ENCODE measurements at regions not wholly inside any gene's neighbourhood (a gene's known extent, or its start where the extent isn't known, plus 50 kb on each side); places are given as distances from the start of the nearest gene placed in this dataset.

- DNase-seq (ENCODE audit: low read depth, low spot score) (no peak), FAIRE-seq (no peak), ATAC-seq (no peak)
- Histone ChIP-seq H3K4me1 (ENCODE audit: control insufficient read depth, insufficient read depth, low read length) (no peaks in the 10 kb centered on the region), H3K27me3 (replicated peaks in 1 of 2; ENCODE audit: control insufficient read depth in 2 of 2, insufficient read depth in 2 of 2, low read length in 1 of 2) (no peaks in the 10 kb centered on the region; a peak in 1 of 4 replicates), H3K4me3 (no peak overlapping the region), H3K9me3 (replicated peaks; ENCODE audit: control insufficient read depth, insufficient read depth, low read length) (no peaks in the 10 kb centered on the region), H2AFZ (ENCODE audit: control insufficient read depth, low read depth, low read length) (no peak overlapping the region), H4K20me1 (ENCODE audit: control insufficient read depth, insufficient read depth) (no peaks in the 10 kb centered on the region), H3K36me3 (ENCODE audit: control insufficient read depth in 2 of 2, insufficient read depth in 2 of 2, low read length in 1 of 2) (no peaks in the 10 kb centered on the region), H3K9ac (ENCODE audit: control insufficient read depth, insufficient read depth, low read length) (no peak overlapping the region), H3K27ac (ENCODE audit: control insufficient read depth, insufficient read depth) (no peak overlapping the region), H3K79me2 (ENCODE audit: control insufficient read depth, insufficient read depth, low read length) (no peaks in the 10 kb centered on the region), H3K4me2 (ENCODE audit: control insufficient read depth, insufficient read depth) (no peak overlapping the region)
- CTCF ChIA-PET = no interaction called here
- BruUV-seq (replicated peaks) = no TSS peak
- in situ Hi-C loops (cut with MboI) = no loop called here
- SMC1A ChIA-PET (ENCODE audit: uncharacterized antibody, unreplicated experiment) = no interaction called here
- intact Hi-C loops (cut with micrococcal nuclease; ENCODE audit: unreplicated experiment) = no loop called here
- 0% methylated on average over 4 of the region's 4 CpGs for WGBS (ENCODE audit: insufficient coverage, insufficient replicate concordance, low lambda C conversion rate, missing lambda C conversion rate)
- RAD21 ChIA-PET (ENCODE audit: unreplicated experiment) = no interaction called here
- POLR2A ChIA-PET = no interaction called here
- TF ChIP-seq HDAC2 (IDR thresholded peaks at IDR 0.05) (no peak), SMARCA5 (IDR thresholded peaks at IDR 0.05) (no peak), CREB1 (IDR thresholded peaks at IDR 0.05; ENCODE audit: low read depth) (no peak)
Measured at GRCh38 chr2:19797243-19797810, 104.5 kb downstream of the TTC32 start.

GRCh38 chr2:19796035-19796695 lies 105.6 kb downstream of the TTC32 start:
- no peak for TF ChIP-seq USF2 (IDR thresholded peaks at IDR 0.05; ENCODE audit: borderline replicate concordance, low read depth, low read length)
- TF ChIP-seq, protein P1, sequence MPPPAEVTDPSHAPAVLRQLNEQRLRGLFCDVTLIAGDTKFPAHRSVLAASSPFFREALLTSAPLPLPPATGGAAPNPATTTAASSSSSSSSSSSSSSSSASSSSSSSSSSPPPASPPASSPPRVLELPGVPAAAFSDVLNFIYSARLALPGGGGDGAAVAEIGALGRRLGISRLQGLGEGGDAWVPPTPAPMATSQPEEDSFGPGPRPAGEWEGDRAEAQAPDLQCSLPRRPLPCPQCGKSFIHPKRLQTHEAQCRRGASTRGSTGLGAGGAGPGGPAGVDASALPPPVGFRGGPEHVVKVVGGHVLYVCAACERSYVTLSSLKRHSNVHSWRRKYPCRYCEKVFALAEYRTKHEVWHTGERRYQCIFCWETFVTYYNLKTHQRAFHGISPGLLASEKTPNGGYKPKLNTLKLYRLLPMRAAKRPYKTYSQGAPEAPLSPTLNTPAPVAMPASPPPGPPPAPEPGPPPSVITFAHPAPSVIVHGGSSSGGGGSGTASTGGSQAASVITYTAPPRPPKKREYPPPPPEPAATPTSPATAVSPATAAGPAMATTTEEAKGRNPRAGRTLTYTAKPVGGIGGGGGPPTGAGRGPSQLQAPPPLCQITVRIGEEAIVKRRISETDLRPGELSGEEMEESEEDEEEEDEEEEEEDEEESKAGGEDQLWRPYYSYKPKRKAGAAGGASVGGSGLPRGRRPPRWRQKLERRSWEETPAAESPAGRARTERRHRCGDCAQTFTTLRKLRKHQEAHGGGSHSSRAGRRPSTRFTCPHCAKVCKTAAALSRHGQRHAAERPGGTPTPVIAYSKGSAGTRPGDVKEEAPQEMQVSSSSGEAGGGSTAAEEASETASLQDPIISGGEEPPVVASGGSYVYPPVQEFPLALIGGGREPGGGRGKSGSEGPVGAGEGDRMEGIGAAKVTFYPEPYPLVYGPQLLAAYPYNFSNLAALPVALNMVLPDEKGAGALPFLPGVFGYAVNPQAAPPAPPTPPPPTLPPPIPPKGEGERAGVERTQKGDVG (CRISPR knock-in tag; IDR thresholded peaks at IDR 0.05) = no peak
- TF ChIP-seq SPI1 (IDR thresholded peaks at IDR 0.05; ENCODE audit: borderline replicate concordance, insufficient read depth, low read depth, low read length) = no peak
- no peak for TF ChIP-seq ZZZ3 (IDR thresholded peaks at IDR 0.05; ENCODE audit: control insufficient read depth, insufficient read length, low read depth)
- TF ChIP-seq FOS (IDR thresholded peaks at IDR 0.05; ENCODE audit: borderline replicate concordance, extremely low read depth, insufficient read length) = no peak
- TF ChIP-seq IRF3 (IDR thresholded peaks at IDR 0.05) = no peak
- TF ChIP-seq TCF7 (IDR thresholded peaks at IDR 0.05; ENCODE audit: borderline replicate concordance) = no peak
- Histone ChIP-seq H2AFZ (ENCODE audit: control insufficient read depth, low read depth, low read length) (no peak overlapping the region), H3K4me1 (ENCODE audit: control insufficient read depth, insufficient read depth, low read length) (no peaks in the 10 kb centered on the region), H3K27me3 (replicated peaks in 1 of 2; ENCODE audit: control insufficient read depth in 2 of 2, insufficient read depth in 2 of 2, low read length in 1 of 2) (peaks cover 0 to 3% of the 10 kb centered on the region in 2 experiments; a peak in 2 of 4 replicates), H3K9me3 (replicated peaks; ENCODE audit: control insufficient read depth, insufficient read depth, low read length) (no peaks in the 10 kb centered on the region), H3K4me2 (ENCODE audit: control insufficient read depth, insufficient read depth) (no peak overlapping the region), H3K79me2 (ENCODE audit: control insufficient read depth, insufficient read depth, low read length) (no peaks in the 10 kb centered on the region), H3K27ac (ENCODE audit: control insufficient read depth, insufficient read depth) (no peak overlapping the region), H4K20me1 (ENCODE audit: control insufficient read depth, insufficient read depth) (no peaks in the 10 kb centered on the region), H3K36me3 (ENCODE audit: control insufficient read depth in 2 of 2, insufficient read depth in 2 of 2, low read length in 1 of 2) (no peaks in the 10 kb centered on the region), H3K9ac (ENCODE audit: control insufficient read depth, insufficient read depth, low read length) (no peak overlapping the region), H3K4me3 (no peak overlapping the region)
- intact Hi-C loops (cut with micrococcal nuclease; ENCODE audit: unreplicated experiment) = no loop called here
- ChIA-PET RAD21 (ENCODE audit: unreplicated experiment) (no interaction called here), POLR2A (no interaction called here), SMC1A (ENCODE audit: uncharacterized antibody, unreplicated experiment) (no interaction called here), CTCF (no interaction called here)
- FAIRE-seq = no peak
- 11% methylated on average over 12 of the region's 12 CpGs for WGBS (ENCODE audit: insufficient coverage, insufficient replicate concordance, low lambda C conversion rate, missing lambda C conversion rate)
- ATAC-seq = no peak
- no peak for DNase-seq (ENCODE audit: low read depth, low spot score)
- BruUV-seq (replicated peaks) = no TSS peak
- in situ Hi-C loops (cut with MboI) = no loop called here

Measured in GM12878 (cell line).